ENCODE measurements at regions not wholly inside any gene's neighbourhood (a gene's known extent, or its start where the extent isn't known, plus 50 kb on each side); places are given as distances from the start of the nearest gene placed in this dataset.

GRCh38 chr2:2812117-2812516 is 481.0 kb upstream of the MYT1L start:
- Mint-ChIP-seq H3K27ac (no peak overlapping the region), H3K4me3 (no peak overlapping the region), H3K4me1 (no peaks in the 10 kb centered on the region), H3K9me3 (peaks cover 18% of the 10 kb centered on the region), H3K27me3 (no peaks in the 10 kb centered on the region), H3K36me3 (ENCODE audit: low read depth) (no peaks in the 10 kb centered on the region)
- POLR2A ChIA-PET = no interaction called here
- intact Hi-C loops (cut with micrococcal nuclease) = no loop called here
- DNase-seq = no peak
- no peak for TF ChIP-seq CTCF (IDR thresholded peaks at IDR 0.05)
- ATAC-seq (ENCODE audit: low read depth) = no peak
- CTCF ChIA-PET = no interaction called here

GRCh38 chr2:2810504-2810903 is 479.4 kb upstream of the MYT1L start:
- Mint-ChIP-seq H3K27ac (no peak overlapping the region), H3K27me3 (no peaks in the 10 kb centered on the region), H3K36me3 (ENCODE audit: low read depth) (no peaks in the 10 kb centered on the region), H3K9me3 (peaks cover 18% of the 10 kb centered on the region), H3K4me1 (no peaks in the 10 kb centered on the region), H3K4me3 (no peak overlapping the region)
- ChIA-PET CTCF (no interaction called here), POLR2A (no interaction called here)
- no peak for TF ChIP-seq CTCF (IDR thresholded peaks at IDR 0.05)
- DNase-seq (no peak), ATAC-seq (ENCODE audit: low read depth) (no peak)
- intact Hi-C loops (cut with micrococcal nuclease) = no loop called here

DNA sequence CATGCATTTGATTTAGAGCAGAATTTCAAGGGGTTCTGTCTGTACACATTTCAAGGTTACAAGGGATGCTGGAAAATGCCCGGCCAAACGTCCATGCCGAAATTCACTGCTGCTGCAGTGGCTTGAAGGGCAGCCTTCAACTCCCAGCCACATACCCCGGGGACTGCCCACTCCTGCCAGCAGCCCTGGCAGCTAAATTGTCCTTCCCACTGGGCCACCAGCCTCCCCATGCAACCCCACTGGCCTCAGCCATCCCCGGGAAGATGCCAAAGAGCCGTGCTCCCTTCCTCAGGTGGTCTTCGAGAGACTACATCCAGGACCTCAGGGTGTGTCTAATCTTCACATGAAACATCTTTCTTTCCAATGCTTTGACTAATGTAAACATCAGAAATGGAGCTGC is 478.7 kb upstream of the MYT1L start:
- ChIA-PET CTCF (no interaction called here), POLR2A (no interaction called here)
- no peaks in the 10 kb centered on the region for H3K27me3 Mint-ChIP-seq
- DNase-seq = no peak
- H3K9me3 Mint-ChIP-seq = peaks cover 16% of the 10 kb centered on the region
- intact Hi-C loops (cut with micrococcal nuclease) = no loop called here
- H3K4me1 Mint-ChIP-seq = no peaks in the 10 kb centered on the region
- no peak for TF ChIP-seq CTCF (IDR thresholded peaks at IDR 0.05)
- no peak for ATAC-seq (ENCODE audit: low read depth)
- H3K27ac Mint-ChIP-seq = no peak overlapping the region
- H3K36me3 Mint-ChIP-seq (ENCODE audit: low read depth) = no peaks in the 10 kb centered on the region
- no peak overlapping the region for H3K4me3 Mint-ChIP-seq

- CTCF ChIA-PET = no interaction called here
- ATAC-seq (ENCODE audit: low read depth) (no peak), DNase-seq (no peak)
- Mint-ChIP-seq H3K36me3 (ENCODE audit: low read depth) (no peaks in the 10 kb centered on the region), H3K4me3 (no peak overlapping the region), H3K4me1 (no peaks in the 10 kb centered on the region), H3K9me3 (peaks cover 9% of the 10 kb centered on the region), H3K27me3 (no peaks in the 10 kb centered on the region), H3K27ac (no peak overlapping the region)
- TF ChIP-seq CTCF (IDR thresholded peaks at IDR 0.05) = no peak
- POLR2A ChIA-PET = no interaction called here
- intact Hi-C loops (cut with micrococcal nuclease) = no loop called here
Measured at GRCh38 chr2:2808551-2809058, 477.5 kb upstream of the MYT1L start.

- intact Hi-C loops (cut with micrococcal nuclease) = no loop called here
- ChIA-PET POLR2A (no interaction called here), CTCF (no interaction called here)
- H3K4me1 Mint-ChIP-seq = no peaks in the 10 kb centered on the region
- no peak overlapping the region for H3K27ac Mint-ChIP-seq
- peaks cover 12% of the 10 kb centered on the region for H3K9me3 Mint-ChIP-seq
- no peak overlapping the region for H3K4me3 Mint-ChIP-seq
- no peak for TF ChIP-seq CTCF (IDR thresholded peaks at IDR 0.05)
- H3K36me3 Mint-ChIP-seq (ENCODE audit: low read depth) = no peaks in the 10 kb centered on the region
- DNase-seq (no peak), ATAC-seq (ENCODE audit: low read depth) (no peak)
- no peaks in the 10 kb centered on the region for H3K27me3 Mint-ChIP-seq
Measured at GRCh38 chr2:2806711-2807110, 475.6 kb upstream of the MYT1L start.
